ENCODE measurements at regions not wholly inside any gene's neighbourhood (a gene's known extent, or its start where the extent isn't known, plus 50 kb on each side); places are given as distances from the start of the nearest gene placed in this dataset.
"Not testable (repeated sequence)": the region's sequence is repeated elsewhere in the genome, so short reads cannot be mapped to it uniquely, and the experiment has no call there.

GRCh38 chr18:21968338-21968737, 201.1 kb upstream of the GATA6 start:
- Histone ChIP-seq H3K27ac (replicated peaks) (no peak overlapping the region), H3K4me3 (replicated peaks; ENCODE audit: insufficient read depth, low read length) (no peak overlapping the region), H3K27me3 (ENCODE audit: insufficient read depth, poor library complexity, severe bottlenecking) (no peaks in the 10 kb centered on the region)
- no peak for DNase-seq (ENCODE audit: low read depth in 1 of 2, low spot score in 1 of 2)
- no peak for TF ChIP-seq SPI1 (IDR thresholded peaks at IDR 0.05; ENCODE audit: borderline replicate concordance, low read depth)
- no peak for TF ChIP-seq POLR2AphosphoS5 (IDR thresholded peaks at IDR 0.05; ENCODE audit: low read depth)
- no peak for TF ChIP-seq REST (IDR thresholded peaks at IDR 0.05; ENCODE audit: insufficient replicate concordance, low read depth)
- TF ChIP-seq GABPA (IDR thresholded peaks at IDR 0.05; ENCODE audit: low read depth), result no peak
- TF ChIP-seq CTCF (IDR thresholded peaks at IDR 0.05; ENCODE audit: insufficient read depth, low read length), result no peak

- H3K4me3 ChIP-seq (replicated peaks; ENCODE audit: insufficient read depth, low read length), result no peak overlapping the region
- H3K27me3 ChIP-seq (ENCODE audit: insufficient read depth, poor library complexity, severe bottlenecking), result no peaks in the 10 kb centered on the region
- H3K27ac ChIP-seq (replicated peaks), result no peak overlapping the region
- DNase-seq (ENCODE audit: low read depth in 1 of 2, low spot score in 1 of 2), result no peak
- TF ChIP-seq GABPA (IDR thresholded peaks at IDR 0.05; ENCODE audit: low read depth) (no peak), CTCF (IDR thresholded peaks at IDR 0.05; ENCODE audit: insufficient read depth, low read length) (no peak), SPI1 (IDR thresholded peaks at IDR 0.05; ENCODE audit: borderline replicate concordance, low read depth) (no peak), POLR2AphosphoS5 (IDR thresholded peaks at IDR 0.05; ENCODE audit: low read depth) (no peak), REST (IDR thresholded peaks at IDR 0.05; ENCODE audit: insufficient replicate concordance, low read depth) (no peak)
These were observed 197.1 kb upstream of the GATA6 start for GRCh38 chr18:21972281-21972680.

- H3K4me3 ChIP-seq (replicated peaks; ENCODE audit: insufficient read depth, low read length); H3K27ac ChIP-seq (replicated peaks); H3K27me3 ChIP-seq (ENCODE audit: insufficient read depth, poor library complexity, severe bottlenecking); DNase-seq (ENCODE audit: low read depth in 1 of 2, low spot score in 1 of 2): not testable (repeated sequence)
These were observed 193.4 kb upstream of the GATA6 start for GRCh38 chr18:21975954-21976353.

- no peak overlapping the region for H3K4me3 ChIP-seq (replicated peaks; ENCODE audit: insufficient read depth, low read length)
- no peak overlapping the region for H3K27ac ChIP-seq (replicated peaks)
- TF ChIP-seq REST (IDR thresholded peaks at IDR 0.05; ENCODE audit: insufficient replicate concordance, low read depth) (no peak), POLR2AphosphoS5 (IDR thresholded peaks at IDR 0.05; ENCODE audit: low read depth) (no peak), CTCF (IDR thresholded peaks at IDR 0.05; ENCODE audit: insufficient read depth, low read length) (no peak), GABPA (IDR thresholded peaks at IDR 0.05; ENCODE audit: low read depth) (no peak), SPI1 (IDR thresholded peaks at IDR 0.05; ENCODE audit: borderline replicate concordance, low read depth) (no peak)
These were observed 190.7 kb upstream of the GATA6 start for GRCh38 chr18:21978546-21979170.

More at GRCh38 chr18:21978546-21979170, 190.7 kb upstream of the GATA6 start:
- DNase-seq (ENCODE audit: low read depth in 1 of 2, low spot score in 1 of 2), result no peak
- H3K27me3 ChIP-seq (ENCODE audit: insufficient read depth, poor library complexity, severe bottlenecking), result no peaks in the 10 kb centered on the region

Measured in HL-60 (cell line).